CD4-positive, alpha-beta T cell treated with Interleukin-17A for 1 hour (primary cell): ENCODE measurements at regions not wholly inside any gene's neighbourhood (a gene's known extent, or its start where the extent isn't known, plus 50 kb on each side); places are given as distances from the start of the nearest gene placed in this dataset.

ENCODE experiments used
- DNase-seq: peaks from one replicate; pipeline ENCODE4 v3.0.0-alpha.2; 2020

DNA sequence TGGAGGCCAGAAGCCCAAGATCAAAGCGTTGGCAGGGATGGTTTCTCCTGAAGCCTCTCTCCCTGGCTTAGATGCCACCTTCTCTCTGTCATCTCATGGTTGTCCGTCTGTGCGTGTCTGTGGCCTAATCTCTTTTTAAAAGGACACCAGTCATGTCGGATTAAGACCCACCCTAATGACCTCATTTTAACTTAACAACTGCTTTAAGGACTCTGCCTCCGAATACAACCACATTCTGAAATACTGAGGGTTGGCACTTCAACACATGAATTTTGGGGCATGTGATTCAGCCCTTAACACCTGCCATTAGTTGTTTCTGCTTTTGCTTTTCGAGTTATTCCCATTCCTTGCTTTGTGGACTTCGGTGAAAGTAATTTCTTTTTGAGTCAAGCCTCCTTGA is 97.8 kb upstream of the SMIM21 start:
- no peak for DNase-seq

DNA sequence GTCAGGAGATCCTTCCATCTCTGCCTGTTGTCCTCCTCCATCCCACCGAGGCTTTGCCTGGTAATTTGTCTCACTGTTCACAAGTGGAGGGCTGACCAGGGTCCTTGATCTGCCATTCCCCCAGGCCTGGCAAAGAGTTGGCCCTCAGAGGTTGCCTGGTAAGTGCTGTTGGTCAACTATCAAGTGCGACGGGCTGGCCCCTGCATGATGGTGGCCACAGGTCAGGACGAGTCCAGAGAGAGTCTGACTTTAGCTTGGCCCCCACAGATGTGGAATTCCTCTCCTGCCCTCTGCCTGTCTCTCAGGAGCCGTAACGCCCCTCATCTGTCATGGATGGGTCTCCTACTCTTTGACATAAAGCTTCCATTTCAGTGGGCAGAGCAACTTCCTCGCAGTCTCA is 97.3 kb upstream of the SMIM21 start:
- DNase-seq: no peak

GRCh38 chr18:75524181-75524580 is 96.7 kb upstream of the SMIM21 start:
- DNase-seq: no peak

- DNase-seq: no peak
These were observed 94.3 kb upstream of the SMIM21 start for GRCh38 chr18:75521816-75522215.

DNA sequence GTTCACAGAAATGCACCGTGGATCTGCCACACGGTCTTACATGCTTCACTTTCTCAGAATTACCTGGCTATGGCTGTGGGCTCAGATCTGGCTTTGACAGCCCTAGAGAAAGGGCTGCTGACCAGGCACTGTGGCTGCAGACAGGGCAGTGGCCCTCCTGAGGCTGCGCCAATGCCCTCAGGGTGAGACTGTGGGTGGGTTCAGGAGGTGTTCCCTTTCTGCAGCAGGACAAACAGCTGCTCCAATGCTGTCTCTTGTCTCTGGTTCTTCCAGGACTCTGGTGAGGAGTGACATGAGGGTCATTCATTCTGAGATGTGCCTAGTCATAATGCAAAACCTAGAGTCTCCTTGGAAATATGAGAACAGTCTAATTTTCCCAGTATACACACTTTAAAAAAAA is 90.5 kb upstream of the SMIM21 start:
- no peak for DNase-seq

DNA sequence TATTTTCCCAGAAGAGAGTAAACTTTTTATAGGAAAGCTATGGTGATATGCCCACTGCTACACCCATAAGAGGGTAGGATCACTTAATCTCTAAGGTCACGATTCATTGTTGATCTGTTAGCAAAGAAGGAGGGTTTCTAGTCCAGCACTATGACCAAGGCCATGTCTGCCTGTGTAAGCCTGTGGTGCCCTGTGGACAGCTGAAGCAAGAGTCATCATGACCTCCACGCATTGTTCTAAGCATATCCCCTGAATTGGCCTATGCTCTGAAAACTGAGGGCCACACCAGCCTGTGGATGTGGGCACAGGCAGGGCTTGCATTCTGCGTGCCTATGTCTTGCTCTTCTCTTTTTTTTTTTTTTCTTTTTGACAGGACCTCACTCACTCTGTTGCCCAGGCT is 89.8 kb upstream of the SMIM21 start:
- DNase-seq: no peak

DNA sequence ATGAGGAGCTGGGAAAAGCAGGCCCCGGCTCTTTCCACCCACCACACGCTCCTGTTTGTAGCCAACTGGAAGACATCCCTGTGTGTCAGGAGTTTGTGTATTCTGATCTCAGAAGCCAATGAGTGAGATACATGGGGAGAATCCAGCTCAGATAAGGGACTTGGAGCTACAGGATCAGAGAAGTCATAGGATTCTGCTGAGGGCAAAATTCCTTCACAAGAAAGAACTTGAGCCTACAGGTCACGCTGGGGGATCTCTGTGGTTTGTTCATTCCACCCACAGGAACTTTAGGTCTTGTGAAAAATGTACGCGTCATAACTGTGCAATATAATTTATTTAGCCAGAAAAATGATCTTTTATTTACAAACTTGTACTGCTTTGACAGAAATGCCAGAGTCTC is 80.1 kb upstream of the SMIM21 start:
- DNase-seq: no peak

DNA sequence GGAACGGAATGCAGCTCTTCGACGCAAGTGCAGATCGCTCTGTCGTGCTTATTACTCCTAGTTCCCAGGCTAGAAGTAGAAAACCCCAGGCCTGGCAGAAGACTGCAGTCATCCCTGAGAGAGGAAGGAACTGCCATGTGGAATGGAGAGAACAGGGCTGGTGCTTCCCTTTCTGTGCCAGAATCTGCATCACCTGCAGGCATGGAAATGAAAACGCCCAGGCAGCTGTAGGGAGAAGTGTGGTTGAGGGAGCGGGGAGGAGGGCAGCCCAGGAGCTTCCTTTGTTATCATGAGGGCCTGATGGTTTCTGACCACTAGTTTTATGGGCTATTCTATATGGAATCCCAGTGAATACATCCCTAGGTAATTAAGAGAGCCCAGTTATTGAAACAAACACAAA is 79.4 kb upstream of the SMIM21 start:
- DNase-seq: no peak

GRCh38 chr18:75504469-75504868 is 77.0 kb upstream of the SMIM21 start:
- DNase-seq: no peak

DNA sequence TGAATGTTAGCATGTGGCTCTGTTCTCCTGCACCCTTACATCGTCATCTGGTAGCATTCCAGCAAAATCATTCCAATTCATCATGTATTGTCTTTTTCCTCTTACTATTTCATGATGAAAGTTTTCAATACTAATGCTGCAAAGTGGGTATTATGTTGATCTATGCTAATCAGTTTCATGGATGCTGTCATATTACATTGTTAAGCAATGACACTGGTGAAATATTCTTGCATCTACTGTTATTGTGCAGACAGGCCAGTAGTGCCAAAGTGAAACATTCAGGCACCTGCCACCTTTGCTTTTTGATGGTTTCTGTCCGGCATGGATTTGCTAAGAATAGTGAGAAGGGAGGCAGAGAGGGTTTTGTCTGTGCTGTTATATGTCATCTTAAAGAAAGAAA is 76.1 kb upstream of the SMIM21 start:
- no peak for DNase-seq

- DNase-seq: no peak
These were observed 74.8 kb upstream of the SMIM21 start for GRCh38 chr18:75502286-75502685.

GRCh38 chr18:75500545-75500944 is 73.0 kb upstream of the SMIM21 start:
- no peak for DNase-seq

DNA sequence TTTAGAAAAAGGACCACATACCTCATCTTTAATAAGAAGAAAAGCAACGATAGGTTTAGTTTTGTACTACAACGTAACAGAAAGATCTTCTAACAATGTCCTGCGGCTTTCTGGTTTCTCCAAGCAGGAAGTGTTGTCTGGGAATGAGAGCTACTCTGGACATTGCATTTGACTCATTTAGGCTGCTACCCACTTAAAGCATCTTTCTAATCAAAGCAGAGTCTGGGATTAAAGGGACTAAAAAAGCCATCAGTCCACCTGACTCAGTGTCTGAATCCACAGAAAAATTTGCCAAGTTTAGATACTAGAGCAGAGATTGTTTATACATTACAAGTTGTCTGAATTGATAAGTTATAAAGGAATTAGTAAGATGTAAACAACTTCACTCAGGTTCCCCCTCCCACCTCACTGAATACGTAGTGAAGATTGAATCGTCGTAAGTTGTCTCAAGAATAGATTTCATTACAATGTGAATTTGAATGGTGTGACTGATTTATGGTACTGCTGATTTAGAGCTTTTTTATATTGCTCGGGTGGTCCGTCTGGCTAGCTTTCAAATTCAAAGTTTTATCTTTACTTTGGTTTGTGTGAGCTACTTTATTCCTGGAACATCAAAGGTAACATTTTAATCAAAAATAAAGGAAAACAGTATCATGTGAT is 70.2 kb upstream of the SMIM21 start:
- no peak for DNase-seq

DNA sequence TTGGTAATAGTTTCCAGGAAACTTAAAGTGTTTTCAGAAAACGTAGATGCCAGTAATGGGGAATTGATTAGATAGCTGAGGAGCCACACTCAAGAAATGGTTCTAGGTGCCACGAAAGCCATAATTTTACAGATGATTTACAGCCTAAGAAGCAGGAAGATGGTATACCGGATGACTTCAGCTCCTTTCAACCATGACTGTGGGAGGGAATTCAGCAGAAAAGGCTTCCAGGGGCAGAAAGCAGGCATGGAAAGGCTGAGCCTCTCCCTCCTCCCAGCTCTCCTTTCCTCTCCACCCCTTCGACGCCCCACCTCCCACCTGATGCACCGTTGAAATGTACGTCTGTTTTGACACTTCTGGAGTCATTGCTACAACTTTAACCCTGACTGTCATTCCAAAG is 68.6 kb upstream of the SMIM21 start:
- DNase-seq: no peak

DNA sequence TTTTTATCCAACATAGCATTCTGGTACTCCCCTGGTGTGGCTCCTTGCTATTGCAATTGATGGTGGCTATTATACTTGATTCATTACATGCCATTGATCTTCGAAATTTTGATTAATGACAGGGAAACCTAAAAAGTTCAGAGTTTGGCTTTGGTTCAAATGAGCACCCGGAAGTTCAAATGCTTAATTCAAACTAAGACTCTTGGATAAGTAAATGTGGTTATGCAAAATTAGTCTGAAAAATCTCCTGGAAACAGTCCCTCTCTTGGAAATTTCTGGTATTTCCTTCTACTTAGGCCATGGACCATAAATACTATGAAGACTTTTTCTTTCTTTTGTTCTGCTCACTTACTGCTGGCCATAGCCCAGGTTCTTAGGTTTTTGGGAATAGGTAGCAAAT is 65.3 kb upstream of the SMIM21 start:
- DNase-seq: no peak

GRCh38 chr18:75491361-75491760 is 63.9 kb upstream of the SMIM21 start:
- no peak for DNase-seq

DNA sequence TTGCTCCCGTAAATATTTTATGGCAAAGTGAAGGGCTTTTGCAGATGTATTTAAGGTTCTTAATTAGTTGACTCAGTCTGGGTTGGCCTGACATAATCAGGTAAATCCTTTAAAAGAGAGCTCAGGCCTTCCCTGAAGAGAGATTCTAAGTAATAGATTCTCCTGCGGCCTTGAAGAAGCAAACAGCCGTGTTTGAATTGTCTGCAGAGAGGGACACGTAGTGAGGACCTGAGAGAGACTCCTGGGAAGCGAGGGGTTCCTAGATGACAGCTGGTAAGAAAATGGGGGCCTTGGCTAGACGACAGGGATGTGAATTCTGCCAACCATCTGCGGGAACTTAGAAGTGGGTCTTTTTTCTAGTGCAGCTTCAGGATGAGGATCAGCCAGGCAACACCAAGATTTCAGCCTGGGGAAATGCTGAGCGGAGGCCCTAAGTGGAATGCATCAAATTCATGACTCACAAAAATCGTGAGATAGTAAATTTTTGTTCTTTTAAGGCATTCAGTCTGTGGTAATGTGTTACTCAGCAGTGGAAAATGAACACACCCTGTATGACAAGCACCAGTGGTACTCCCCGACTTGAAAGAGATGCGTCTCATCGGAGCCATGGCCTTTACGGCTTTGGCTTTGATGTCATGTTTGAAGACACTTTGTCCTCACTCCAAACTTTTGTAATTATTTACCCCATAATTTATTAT is 62.1 kb upstream of the SMIM21 start:
- DNase-seq: no peak

GRCh38 chr18:75483662-75484061 is 56.2 kb upstream of the SMIM21 start:
- no peak for DNase-seq

GRCh38 chr18:75482880-75483279 is 55.4 kb upstream of the SMIM21 start:
- DNase-seq: no peak

DNA sequence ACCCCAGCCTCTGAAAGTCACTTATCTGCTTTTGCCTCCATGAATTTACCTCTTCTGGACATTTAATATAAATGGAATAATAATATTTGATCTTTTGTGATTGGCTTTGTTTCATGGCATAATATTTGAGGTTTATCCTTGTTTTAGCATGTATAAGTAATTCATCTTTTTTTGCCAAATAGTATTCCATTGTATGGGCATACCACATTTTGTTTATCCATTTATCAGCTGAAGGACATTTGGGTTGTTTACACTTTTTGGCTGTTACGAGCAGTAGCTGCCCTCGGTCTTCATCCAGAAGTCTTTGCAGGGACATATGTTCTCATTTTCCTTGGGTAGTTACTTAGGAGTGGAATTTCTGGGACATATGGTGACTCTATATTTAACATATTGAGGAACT is 53.0 kb upstream of the SMIM21 start:
- DNase-seq: no peak

GRCh38 chr18:75478996-75479880 is 51.7 kb upstream of the SMIM21 start:
- DNase-seq: peak; percentile 62

DNA sequence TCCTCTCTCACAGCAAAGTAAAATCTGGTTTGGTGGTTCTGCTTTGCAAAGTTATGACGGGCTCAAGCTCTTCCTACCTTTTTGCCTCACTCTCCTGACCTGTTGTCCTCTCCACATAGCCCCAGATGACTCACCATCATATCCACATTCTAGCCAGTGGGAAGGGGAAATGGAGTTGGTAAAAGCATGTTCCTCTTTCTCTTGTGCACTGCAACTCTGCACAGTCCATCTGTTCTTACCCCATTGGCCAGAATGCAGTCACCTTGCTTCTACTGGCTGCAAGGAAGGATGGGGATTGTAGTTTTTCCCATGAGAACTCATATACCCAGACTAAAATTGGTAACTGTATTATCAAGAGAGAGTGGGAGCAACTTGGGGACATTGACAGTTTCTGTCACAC is 50.4 kb upstream of the SMIM21 start:
- DNase-seq: peak; percentile 3
